H1 (cell line): ENCODE measurements at regions not wholly inside any gene's neighbourhood (a gene's known extent, or its start where the extent isn't known, plus 50 kb on each side); places are given as distances from the start of the nearest gene placed in this dataset.

Experiments used
- CHD2 ChIP-seq: IDR thresholded peaks from 2 replicates; pipeline ENCODE4 v1.6.1; 2012; ENCODE audit warnings: low read length, improper control_type of control experiment
- GABPA ChIP-seq: IDR thresholded peaks from 2 replicates; pipeline ENCODE4 v1.6.1; 2011; ENCODE audit warnings: mild to moderate bottlenecking, low read length, moderate library complexity, borderline replicate concordance; ENCODE audit not compliant: insufficient read depth
- HDAC2 ChIP-seq, 2 experiments: fragments of 300-600 bp in 1 of 2; sonication (generic) in 1 of 2; IDR thresholded peaks; 2 replicates each; pipeline ENCODE4 v1.6.1; 2011 to 2012; ENCODE audit warnings: low read depth in 2 of 2, low read length in 2 of 2, mild to moderate bottlenecking in 2 of 2, moderate library complexity in 2 of 2, borderline replicate concordance in 1 of 2, inconsistent platforms in 1 of 2
- JUND ChIP-seq: IDR thresholded peaks from 2 replicates; pipeline ENCODE4 v1.6.1; 2011; ENCODE audit warnings: mild to moderate bottlenecking, improper control_type of control experiment, low read length
- KDM5A ChIP-seq: fragments of 200-600 bp; IDR thresholded peaks from 2 replicates; pipeline ENCODE4 v1.7.1; 2012; ENCODE audit warnings: mild to moderate bottlenecking, low read length, inconsistent platforms, mixed read lengths
- POU5F1 ChIP-seq: IDR thresholded peaks from 2 replicates; pipeline ENCODE4 v1.6.1; 2011; ENCODE audit warnings: low read depth, mild to moderate bottlenecking, low read length, moderate library complexity
- RBBP5 ChIP-seq: IDR thresholded peaks from 2 replicates; pipeline ENCODE4 v1.7.1; 2012; ENCODE audit warnings: low read depth, mild to moderate bottlenecking, inconsistent platforms, low read length, moderate library complexity, borderline replicate concordance
- SP1 ChIP-seq: IDR thresholded peaks from 2 replicates; pipeline ENCODE4 v1.6.1; 2011; ENCODE audit warnings: low read depth, low read length
- TF ChIP-seq, protein P1 (sequence below): fragments of 300-600 bp; sonication (generic); IDR thresholded peaks from 2 replicates; pipeline ENCODE4 v1.7.1; 2012; ENCODE audit warnings: low read length, moderate library complexity, mild to moderate bottlenecking, inconsistent platforms; ENCODE audit not compliant: insufficient replicate concordance

DNA sequence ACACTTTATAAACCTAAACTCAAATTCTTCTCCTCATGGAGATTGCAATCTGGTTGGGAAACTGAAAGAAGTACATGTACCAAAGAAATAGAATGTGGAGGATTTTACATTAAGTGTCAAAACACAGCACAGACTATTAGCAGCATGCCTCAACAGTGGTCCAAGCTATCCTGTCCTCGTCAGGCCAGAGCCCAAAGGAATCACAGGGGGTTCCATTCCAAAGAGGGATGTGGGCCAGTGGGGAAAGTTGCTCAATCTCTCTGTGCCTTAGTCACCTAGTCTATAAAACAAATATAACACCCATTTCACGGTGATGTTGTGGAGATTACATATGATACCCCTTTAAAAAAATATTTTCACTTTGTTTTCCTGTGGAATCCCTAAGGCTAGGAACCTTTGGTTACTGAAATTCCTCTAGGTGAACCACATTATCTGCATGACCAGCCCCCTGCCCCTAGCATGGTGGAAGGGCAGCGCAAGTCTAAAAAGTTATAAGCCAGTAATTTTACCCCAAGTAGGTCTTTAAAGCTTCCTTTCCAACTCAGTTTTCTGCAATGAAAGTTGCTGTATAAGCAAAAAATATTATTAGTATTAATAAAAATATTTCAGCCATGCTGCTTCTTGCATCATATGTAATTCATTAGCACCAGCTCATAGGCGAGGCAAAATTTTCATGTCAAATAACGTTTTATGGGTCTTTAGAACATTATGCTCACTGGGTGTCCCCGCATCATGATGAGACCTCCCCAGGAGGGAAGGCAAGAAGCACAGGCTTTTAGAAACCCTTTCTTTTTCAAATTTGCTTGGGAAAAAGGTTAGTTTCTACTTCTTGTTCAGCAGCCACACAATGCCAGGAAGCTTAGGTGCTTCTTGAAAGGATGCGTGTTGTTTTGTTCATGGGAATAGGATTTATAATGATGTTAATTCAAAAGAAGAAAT, 548.8 kb upstream of the PKN2 start (continued):
- TF ChIP-seq, protein P1, sequence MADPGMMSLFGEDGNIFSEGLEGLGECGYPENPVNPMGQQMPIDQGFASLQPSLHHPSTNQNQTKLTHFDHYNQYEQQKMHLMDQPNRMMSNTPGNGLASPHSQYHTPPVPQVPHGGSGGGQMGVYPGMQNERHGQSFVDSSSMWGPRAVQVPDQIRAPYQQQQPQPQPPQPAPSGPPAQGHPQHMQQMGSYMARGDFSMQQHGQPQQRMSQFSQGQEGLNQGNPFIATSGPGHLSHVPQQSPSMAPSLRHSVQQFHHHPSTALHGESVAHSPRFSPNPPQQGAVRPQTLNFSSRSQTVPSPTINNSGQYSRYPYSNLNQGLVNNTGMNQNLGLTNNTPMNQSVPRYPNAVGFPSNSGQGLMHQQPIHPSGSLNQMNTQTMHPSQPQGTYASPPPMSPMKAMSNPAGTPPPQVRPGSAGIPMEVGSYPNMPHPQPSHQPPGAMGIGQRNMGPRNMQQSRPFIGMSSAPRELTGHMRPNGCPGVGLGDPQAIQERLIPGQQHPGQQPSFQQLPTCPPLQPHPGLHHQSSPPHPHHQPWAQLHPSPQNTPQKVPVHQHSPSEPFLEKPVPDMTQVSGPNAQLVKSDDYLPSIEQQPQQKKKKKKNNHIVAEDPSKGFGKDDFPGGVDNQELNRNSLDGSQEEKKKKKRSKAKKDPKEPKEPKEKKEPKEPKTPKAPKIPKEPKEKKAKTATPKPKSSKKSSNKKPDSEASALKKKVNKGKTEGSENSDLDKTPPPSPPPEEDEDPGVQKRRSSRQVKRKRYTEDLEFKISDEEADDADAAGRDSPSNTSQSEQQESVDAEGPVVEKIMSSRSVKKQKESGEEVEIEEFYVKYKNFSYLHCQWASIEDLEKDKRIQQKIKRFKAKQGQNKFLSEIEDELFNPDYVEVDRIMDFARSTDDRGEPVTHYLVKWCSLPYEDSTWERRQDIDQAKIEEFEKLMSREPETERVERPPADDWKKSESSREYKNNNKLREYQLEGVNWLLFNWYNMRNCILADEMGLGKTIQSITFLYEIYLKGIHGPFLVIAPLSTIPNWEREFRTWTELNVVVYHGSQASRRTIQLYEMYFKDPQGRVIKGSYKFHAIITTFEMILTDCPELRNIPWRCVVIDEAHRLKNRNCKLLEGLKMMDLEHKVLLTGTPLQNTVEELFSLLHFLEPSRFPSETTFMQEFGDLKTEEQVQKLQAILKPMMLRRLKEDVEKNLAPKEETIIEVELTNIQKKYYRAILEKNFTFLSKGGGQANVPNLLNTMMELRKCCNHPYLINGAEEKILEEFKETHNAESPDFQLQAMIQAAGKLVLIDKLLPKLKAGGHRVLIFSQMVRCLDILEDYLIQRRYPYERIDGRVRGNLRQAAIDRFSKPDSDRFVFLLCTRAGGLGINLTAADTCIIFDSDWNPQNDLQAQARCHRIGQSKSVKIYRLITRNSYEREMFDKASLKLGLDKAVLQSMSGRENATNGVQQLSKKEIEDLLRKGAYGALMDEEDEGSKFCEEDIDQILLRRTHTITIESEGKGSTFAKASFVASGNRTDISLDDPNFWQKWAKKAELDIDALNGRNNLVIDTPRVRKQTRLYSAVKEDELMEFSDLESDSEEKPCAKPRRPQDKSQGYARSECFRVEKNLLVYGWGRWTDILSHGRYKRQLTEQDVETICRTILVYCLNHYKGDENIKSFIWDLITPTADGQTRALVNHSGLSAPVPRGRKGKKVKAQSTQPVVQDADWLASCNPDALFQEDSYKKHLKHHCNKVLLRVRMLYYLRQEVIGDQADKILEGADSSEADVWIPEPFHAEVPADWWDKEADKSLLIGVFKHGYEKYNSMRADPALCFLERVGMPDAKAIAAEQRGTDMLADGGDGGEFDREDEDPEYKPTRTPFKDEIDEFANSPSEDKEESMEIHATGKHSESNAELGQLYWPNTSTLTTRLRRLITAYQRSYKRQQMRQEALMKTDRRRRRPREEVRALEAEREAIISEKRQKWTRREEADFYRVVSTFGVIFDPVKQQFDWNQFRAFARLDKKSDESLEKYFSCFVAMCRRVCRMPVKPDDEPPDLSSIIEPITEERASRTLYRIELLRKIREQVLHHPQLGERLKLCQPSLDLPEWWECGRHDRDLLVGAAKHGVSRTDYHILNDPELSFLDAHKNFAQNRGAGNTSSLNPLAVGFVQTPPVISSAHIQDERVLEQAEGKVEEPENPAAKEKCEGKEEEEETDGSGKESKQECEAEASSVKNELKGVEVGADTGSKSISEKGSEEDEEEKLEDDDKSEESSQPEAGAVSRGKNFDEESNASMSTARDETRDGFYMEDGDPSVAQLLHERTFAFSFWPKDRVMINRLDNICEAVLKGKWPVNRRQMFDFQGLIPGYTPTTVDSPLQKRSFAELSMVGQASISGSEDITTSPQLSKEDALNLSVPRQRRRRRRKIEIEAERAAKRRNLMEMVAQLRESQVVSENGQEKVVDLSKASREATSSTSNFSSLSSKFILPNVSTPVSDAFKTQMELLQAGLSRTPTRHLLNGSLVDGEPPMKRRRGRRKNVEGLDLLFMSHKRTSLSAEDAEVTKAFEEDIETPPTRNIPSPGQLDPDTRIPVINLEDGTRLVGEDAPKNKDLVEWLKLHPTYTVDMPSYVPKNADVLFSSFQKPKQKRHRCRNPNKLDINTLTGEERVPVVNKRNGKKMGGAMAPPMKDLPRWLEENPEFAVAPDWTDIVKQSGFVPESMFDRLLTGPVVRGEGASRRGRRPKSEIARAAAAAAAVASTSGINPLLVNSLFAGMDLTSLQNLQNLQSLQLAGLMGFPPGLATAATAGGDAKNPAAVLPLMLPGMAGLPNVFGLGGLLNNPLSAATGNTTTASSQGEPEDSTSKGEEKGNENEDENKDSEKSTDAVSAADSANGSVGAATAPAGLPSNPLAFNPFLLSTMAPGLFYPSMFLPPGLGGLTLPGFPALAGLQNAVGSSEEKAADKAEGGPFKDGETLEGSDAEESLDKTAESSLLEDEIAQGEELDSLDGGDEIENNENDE = no peak
- TF ChIP-seq SP1 (no peak), POU5F1 (no peak), GABPA (no peak), KDM5A (no peak), CHD2 (no peak), HDAC2 (IDR thresholded peaks at IDR 0.05; ENCODE audit: borderline replicate concordance in 1 of 2, low read depth in 2 of 2, low read length in 2 of 2) (no peak), JUND (no peak), RBBP5 (no peak)
